ENCODE measurements at regions not wholly inside any gene's neighbourhood (a gene's known extent, or its start where the extent isn't known, plus 50 kb on each side); places are given as distances from the start of the nearest gene placed in this dataset.

DNA sequence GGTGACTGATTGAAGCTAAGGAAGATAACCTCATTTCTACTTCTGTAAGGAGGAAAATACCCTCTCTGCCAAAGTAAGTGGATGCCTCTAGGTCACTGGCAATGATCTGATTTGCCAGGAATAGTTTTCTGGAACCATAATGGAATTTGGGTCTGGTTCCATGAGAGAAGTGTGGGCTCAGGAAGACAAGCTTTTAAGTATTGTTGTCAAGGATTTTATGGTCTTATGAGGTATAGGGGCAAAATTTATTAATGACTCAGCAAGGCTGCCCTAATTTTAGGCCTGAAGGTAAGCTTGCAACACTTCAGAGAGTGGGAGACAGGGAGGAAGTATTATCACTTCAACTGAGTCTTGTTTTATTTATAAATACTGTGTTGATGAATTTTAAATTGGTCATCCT, 322.6 kb upstream of the ACTBL2 start:
- TF ChIP-seq POLR2AphosphoS5 (IDR thresholded peaks at IDR 0.05; ENCODE audit: borderline replicate concordance, low read depth, low read length) (no peak), EZH2 (IDR thresholded peaks at IDR 0.05) (no peak), FOXP2 (optimal IDR thresholded peaks at IDR 0.05; ENCODE audit: control extremely low read depth, extremely low read length, insufficient read depth) (no peak)

Measured in SK-N-MC (cell line).